ENCODE measurements at regions not wholly inside any gene's neighbourhood (a gene's known extent, or its start where the extent isn't known, plus 50 kb on each side); places are given as distances from the start of the nearest gene placed in this dataset.

DNA sequence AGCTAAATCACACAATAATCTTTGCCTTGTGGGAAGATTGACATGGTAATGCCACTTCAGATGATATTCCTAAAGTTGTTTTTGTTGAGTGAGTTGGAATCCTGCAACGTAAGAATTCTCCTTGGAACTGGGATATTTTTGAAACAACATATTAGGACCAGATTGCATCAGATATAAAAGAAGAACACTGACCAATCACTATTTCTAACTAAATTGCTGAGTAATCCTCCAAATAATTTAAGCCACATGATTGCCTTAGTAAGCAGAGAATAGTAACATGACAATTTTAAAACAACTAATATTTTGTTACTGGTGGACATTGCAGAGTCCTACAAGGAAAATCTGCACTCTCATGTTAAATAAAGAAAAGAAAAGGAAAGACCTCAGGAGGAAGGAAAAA is 353.9 kb upstream of the LMCD1 start:
- CTCF ChIA-PET = interaction anchor here (0.6 kb wide), 1 partner anchor 713 kb away, joined by 4 read pairs; no protein-coding TSS in a partner anchor
- in situ Hi-C loops (cut with HindIII; ENCODE audit: low pct_unique_long_range_greater_than_20kb, low sequenced_read_pairs) (no loop called here), intact Hi-C loops (cut with micrococcal nuclease; ENCODE audit: unreplicated experiment) (no loop called here)
- H3K4me3 ChIP-seq (ENCODE audit: low read depth in 2 of 2, low read length in 2 of 2) = no peak overlapping the region
- H3K27me3 ChIP-seq (ENCODE audit: control insufficient read depth, insufficient read depth, low read length) = no peaks in the 10 kb centered on the region
- POLR2A ChIA-PET = no interaction called here
- no peaks in the 10 kb centered on the region for H3K36me3 ChIP-seq (ENCODE audit: control insufficient read depth, insufficient read depth, low read length)
- no peaks in the 10 kb centered on the region for H3K4me1 ChIP-seq (ENCODE audit: control insufficient read depth, insufficient read depth, low read length)
- no peaks in the 10 kb centered on the region for H3K9me3 ChIP-seq (ENCODE audit: control insufficient read depth, insufficient read depth, low read depth, low read length)
- no TSS peak for BruUV-seq (replicated peaks)
- no peak for TF ChIP-seq SIN3A (IDR thresholded peaks at IDR 0.05; ENCODE audit: borderline replicate concordance, insufficient read depth, low read depth, low read length)
- TF ChIP-seq CTCF (IDR thresholded peaks at IDR 0.05) = no peak
- TF ChIP-seq REST (IDR thresholded peaks at IDR 0.05; ENCODE audit: insufficient read depth in 1 of 2, low read depth in 2 of 2, low read length in 1 of 2) = no peak
- TF ChIP-seq TCF7L2 (IDR thresholded peaks at IDR 0.05; ENCODE audit: low read depth, low read length) = no peak
- no peak for TF ChIP-seq POLR2AphosphoS5 (IDR thresholded peaks at IDR 0.05; ENCODE audit: low read depth, low read length)
- ATAC-seq (no peak), DNase-seq (ENCODE audit: low read depth, low spot score) (no peak)
- no peak overlapping the region for H3K27ac ChIP-seq (ENCODE audit: low read length)

GRCh38 chr3:8152821-8153418 is 348.7 kb upstream of the LMCD1 start:
- POLR2A ChIA-PET = no interaction called here
- ATAC-seq (no peak), DNase-seq (ENCODE audit: low read depth, low spot score) (no peak)
- no peak overlapping the region for H3K4me3 ChIP-seq (ENCODE audit: low read depth in 2 of 2, low read length in 2 of 2)
- TF ChIP-seq REST (IDR thresholded peaks at IDR 0.05; ENCODE audit: insufficient read depth in 1 of 2, low read depth in 2 of 2, low read length in 1 of 2) (no peak), POLR2AphosphoS5 (IDR thresholded peaks at IDR 0.05; ENCODE audit: low read depth, low read length) (no peak), SIN3A (IDR thresholded peaks at IDR 0.05; ENCODE audit: borderline replicate concordance, insufficient read depth, low read depth, low read length) (no peak), TCF7L2 (IDR thresholded peaks at IDR 0.05; ENCODE audit: low read depth, low read length) (no peak), CTCF (IDR thresholded peaks at IDR 0.05) (no peak)
- H3K27ac ChIP-seq (ENCODE audit: low read length) = no peak overlapping the region
- in situ Hi-C loops (cut with HindIII; ENCODE audit: low pct_unique_long_range_greater_than_20kb, low sequenced_read_pairs) = no loop called here
- H3K4me1 ChIP-seq (ENCODE audit: control insufficient read depth, insufficient read depth, low read length) = no peaks in the 10 kb centered on the region
- CTCF ChIA-PET = no interaction called here
- no peaks in the 10 kb centered on the region for H3K36me3 ChIP-seq (ENCODE audit: control insufficient read depth, insufficient read depth, low read length)
- intact Hi-C loops (cut with micrococcal nuclease; ENCODE audit: unreplicated experiment) = no loop called here
- no peaks in the 10 kb centered on the region for H3K9me3 ChIP-seq (ENCODE audit: control insufficient read depth, insufficient read depth, low read depth, low read length)
- H3K27me3 ChIP-seq (ENCODE audit: control insufficient read depth, insufficient read depth, low read length) = no peaks in the 10 kb centered on the region
- no TSS peak for BruUV-seq (replicated peaks)
